ENCODE measurements at regions not wholly inside any gene's neighbourhood (a gene's known extent, or its start where the extent isn't known, plus 50 kb on each side); places are given as distances from the start of the nearest gene placed in this dataset.

GRCh38 chr9:31355159-31355882 is 1029.1 kb upstream of the ACO1 start:
- H3K9me3 ChIP-seq: no peaks in the 10 kb centered on the region
- H3K4me1 ChIP-seq: peaks cover 4% of the 10 kb centered on the region
- in situ Hi-C loops (cut with MboI; ENCODE audit: low sequenced_read_pairs): no loop called here
- H3K27me3 ChIP-seq (ENCODE audit: low read depth): no peaks in the 10 kb centered on the region
- no peak overlapping the region for H3K4me3 ChIP-seq
- no peaks in the 10 kb centered on the region for H3K36me3 ChIP-seq (replicated peaks)
- no peak for DNase-seq (ENCODE audit: low spot score in 2 of 2)

GRCh38 chr9:31355965-31356364 is 1028.5 kb upstream of the ACO1 start:
- Histone ChIP-seq H3K4me3 (no peak overlapping the region), H3K4me1 (peaks cover 4% of the 10 kb centered on the region), H3K27me3 (ENCODE audit: low read depth) (no peaks in the 10 kb centered on the region), H3K9me3 (no peaks in the 10 kb centered on the region), H3K36me3 (replicated peaks) (no peaks in the 10 kb centered on the region)
- DNase-seq (ENCODE audit: low spot score in 2 of 2): peak in 1 of 2 experiments; percentile 69
- in situ Hi-C loops (cut with MboI; ENCODE audit: low sequenced_read_pairs): no loop called here

- in situ Hi-C loops (cut with MboI; ENCODE audit: low sequenced_read_pairs): no loop called here
- H3K4me1 ChIP-seq: peaks cover 4% of the 10 kb centered on the region
- no peak overlapping the region for H3K4me3 ChIP-seq
- H3K27me3 ChIP-seq (ENCODE audit: low read depth): no peaks in the 10 kb centered on the region
- no peaks in the 10 kb centered on the region for H3K9me3 ChIP-seq
- DNase-seq (ENCODE audit: low spot score in 2 of 2): no peak
- no peaks in the 10 kb centered on the region for H3K36me3 ChIP-seq (replicated peaks)
These were observed 1025.4 kb upstream of the ACO1 start for GRCh38 chr9:31359071-31359470.

GRCh38 chr9:31364171-31364570 is 1020.3 kb upstream of the ACO1 start:
- H3K9me3 ChIP-seq: no peaks in the 10 kb centered on the region
- in situ Hi-C loops (cut with MboI; ENCODE audit: low sequenced_read_pairs): no loop called here
- no peaks in the 10 kb centered on the region for H3K36me3 ChIP-seq (replicated peaks)
- no peaks in the 10 kb centered on the region for H3K4me1 ChIP-seq
- no peak for DNase-seq (ENCODE audit: low spot score in 2 of 2)
- no peaks in the 10 kb centered on the region for H3K27me3 ChIP-seq (ENCODE audit: low read depth)
- H3K4me3 ChIP-seq: no peak overlapping the region

GRCh38 chr9:31372799-31373587 is 1011.5 kb upstream of the ACO1 start:
- Histone ChIP-seq H3K4me1 (peaks cover 2% of the 10 kb centered on the region; the same call in 1 of the 2 replicates), H3K36me3 (replicated peaks) (no peaks in the 10 kb centered on the region), H3K27me3 (ENCODE audit: low read depth) (no peaks in the 10 kb centered on the region), H3K4me3 (no peak overlapping the region), H3K9me3 (no peaks in the 10 kb centered on the region)
- no peak for DNase-seq (ENCODE audit: low spot score in 2 of 2)
- in situ Hi-C loops (cut with MboI; ENCODE audit: low sequenced_read_pairs): no loop called here

- in situ Hi-C loops (cut with MboI; ENCODE audit: low sequenced_read_pairs): no loop called here
- H3K4me3 ChIP-seq: no peak overlapping the region
- no peak for DNase-seq (ENCODE audit: low spot score in 2 of 2)
These were observed 1007.1 kb upstream of the ACO1 start for GRCh38 chr9:31377358-31377757.

GRCh38 chr9:31388660-31389059 is 995.8 kb upstream of the ACO1 start:
- H3K36me3 ChIP-seq (replicated peaks): no peaks in the 10 kb centered on the region
- DNase-seq (ENCODE audit: low spot score in 2 of 2): no peak
- peaks cover 7% of the 10 kb centered on the region; the same call in 1 of the 2 replicates for H3K4me1 ChIP-seq
- in situ Hi-C loops (cut with MboI; ENCODE audit: low sequenced_read_pairs): no loop called here
- H3K27me3 ChIP-seq (ENCODE audit: low read depth): no peaks in the 10 kb centered on the region
- no peaks in the 10 kb centered on the region for H3K9me3 ChIP-seq
- H3K4me3 ChIP-seq: no peak overlapping the region

More at GRCh38 chr9:31377358-31377757, 1007.1 kb upstream of the ACO1 start:
- Histone ChIP-seq H3K36me3 (replicated peaks) (no peaks in the 10 kb centered on the region), H3K9me3 (no peaks in the 10 kb centered on the region), H3K4me1 (no peaks in the 10 kb centered on the region), H3K27me3 (ENCODE audit: low read depth) (no peaks in the 10 kb centered on the region)

GRCh38 chr9:31389075-31389474 is 995.4 kb upstream of the ACO1 start:
- in situ Hi-C loops (cut with MboI; ENCODE audit: low sequenced_read_pairs): no loop called here
- no peaks in the 10 kb centered on the region for H3K9me3 ChIP-seq
- H3K36me3 ChIP-seq (replicated peaks): no peaks in the 10 kb centered on the region
- no peak for DNase-seq (ENCODE audit: low spot score in 2 of 2)
- no peak overlapping the region for H3K4me3 ChIP-seq
- H3K4me1 ChIP-seq: peaks cover 9% of the 10 kb centered on the region; the same call in 1 of the 2 replicates
- H3K27me3 ChIP-seq (ENCODE audit: low read depth): no peaks in the 10 kb centered on the region

GRCh38 chr9:31390403-31391025 is 993.9 kb upstream of the ACO1 start:
- Histone ChIP-seq H3K27me3 (ENCODE audit: low read depth) (no peaks in the 10 kb centered on the region), H3K4me3 (no peak overlapping the region), H3K9me3 (no peaks in the 10 kb centered on the region), H3K36me3 (replicated peaks) (no peaks in the 10 kb centered on the region), H3K4me1 (peaks cover 9% of the 10 kb centered on the region; the same call in 1 of the 2 replicates)
- in situ Hi-C loops (cut with MboI; ENCODE audit: low sequenced_read_pairs): no loop called here
- no peak for DNase-seq (ENCODE audit: low spot score in 2 of 2)

- in situ Hi-C loops (cut with MboI; ENCODE audit: low sequenced_read_pairs): no loop called here
- DNase-seq (ENCODE audit: low spot score in 2 of 2): no peak
- Histone ChIP-seq H3K4me3 (no peak overlapping the region), H3K9me3 (no peaks in the 10 kb centered on the region), H3K4me1 (peaks cover 9% of the 10 kb centered on the region; the same call in 1 of the 2 replicates), H3K36me3 (replicated peaks) (no peaks in the 10 kb centered on the region), H3K27me3 (ENCODE audit: low read depth) (no peaks in the 10 kb centered on the region)
These were observed 991.2 kb upstream of the ACO1 start for GRCh38 chr9:31393240-31393639.

GRCh38 chr9:31394015-31394473 is 990.4 kb upstream of the ACO1 start:
- peak; percentile 10 to 64 for DNase-seq (ENCODE audit: low spot score in 2 of 2)
- Histone ChIP-seq H3K27me3 (ENCODE audit: low read depth) (no peaks in the 10 kb centered on the region), H3K4me1 (peaks cover 6% of the 10 kb centered on the region; the same call in 1 of the 2 replicates), H3K4me3 (no peak overlapping the region), H3K36me3 (replicated peaks) (no peaks in the 10 kb centered on the region), H3K9me3 (no peaks in the 10 kb centered on the region)
- in situ Hi-C loops (cut with MboI; ENCODE audit: low sequenced_read_pairs): no loop called here

GRCh38 chr9:31412081-31412480 is 972.4 kb upstream of the ACO1 start:
- Histone ChIP-seq H3K4me1 (peaks cover 9% of the 10 kb centered on the region), H3K4me3 (no peak overlapping the region), H3K9me3 (no peaks in the 10 kb centered on the region), H3K27me3 (ENCODE audit: low read depth) (no peaks in the 10 kb centered on the region), H3K36me3 (replicated peaks) (no peaks in the 10 kb centered on the region)
- in situ Hi-C loops (cut with MboI; ENCODE audit: low sequenced_read_pairs): no loop called here
- peak in 1 of 2 experiments; percentile 73 for DNase-seq (ENCODE audit: low spot score in 2 of 2)

- DNase-seq (ENCODE audit: low spot score in 2 of 2): no peak
- H3K4me3 ChIP-seq: no peak overlapping the region
- no peaks in the 10 kb centered on the region for H3K27me3 ChIP-seq (ENCODE audit: low read depth)
- no peaks in the 10 kb centered on the region for H3K9me3 ChIP-seq
- H3K36me3 ChIP-seq (replicated peaks): no peaks in the 10 kb centered on the region
- H3K4me1 ChIP-seq: peaks cover 9% of the 10 kb centered on the region
- in situ Hi-C loops (cut with MboI; ENCODE audit: low sequenced_read_pairs): no loop called here
These were observed 969.3 kb upstream of the ACO1 start for GRCh38 chr9:31415164-31415563.

- in situ Hi-C loops (cut with MboI; ENCODE audit: low sequenced_read_pairs): no loop called here
- H3K4me1 ChIP-seq: no peaks in the 10 kb centered on the region
- no peak overlapping the region for H3K4me3 ChIP-seq
- H3K9me3 ChIP-seq: no peaks in the 10 kb centered on the region
- DNase-seq (ENCODE audit: low spot score in 2 of 2): no peak
- no peaks in the 10 kb centered on the region for H3K36me3 ChIP-seq (replicated peaks)
- no peaks in the 10 kb centered on the region for H3K27me3 ChIP-seq (ENCODE audit: low read depth)
These were observed 966.0 kb upstream of the ACO1 start for GRCh38 chr9:31418419-31418818.

All from HAP-1 (cell line).